HG02610 (cell line): ENCODE measurements at regions not wholly inside any gene's neighbourhood (a gene's known extent, or its start where the extent isn't known, plus 50 kb on each side); places are given as distances from the start of the nearest gene placed in this dataset.

ENCODE experiments used
- ATAC-seq: cut with Tn5 transposase; IDR thresholded peaks from one replicate; pipeline ENCODE4 v1.9.1; 2021; ENCODE audit warnings: mild to moderate bottlenecking, moderate library complexity; ENCODE audit not compliant: unreplicated experiment

DNA sequence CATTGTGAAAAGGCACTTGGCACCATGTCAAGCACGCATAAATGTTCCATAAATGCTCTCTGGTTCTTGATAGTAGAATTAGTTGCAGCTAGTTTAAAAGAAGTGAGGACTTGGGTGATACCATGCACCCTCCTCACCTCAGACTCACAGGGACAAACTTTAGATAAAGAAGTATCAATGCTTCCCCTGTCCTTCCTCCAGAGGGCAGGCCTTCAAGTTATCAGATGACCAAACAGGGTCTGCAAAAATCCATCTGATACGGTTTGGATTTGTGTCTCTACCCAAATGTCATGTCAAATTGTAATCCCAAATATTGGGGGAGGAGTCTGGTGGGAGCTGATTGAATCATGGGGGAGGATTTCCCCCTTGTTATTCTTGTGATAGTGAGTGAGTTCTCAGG lies 54.1 kb downstream of the C1QL2 start:
- ATAC-seq = no peak

DNA sequence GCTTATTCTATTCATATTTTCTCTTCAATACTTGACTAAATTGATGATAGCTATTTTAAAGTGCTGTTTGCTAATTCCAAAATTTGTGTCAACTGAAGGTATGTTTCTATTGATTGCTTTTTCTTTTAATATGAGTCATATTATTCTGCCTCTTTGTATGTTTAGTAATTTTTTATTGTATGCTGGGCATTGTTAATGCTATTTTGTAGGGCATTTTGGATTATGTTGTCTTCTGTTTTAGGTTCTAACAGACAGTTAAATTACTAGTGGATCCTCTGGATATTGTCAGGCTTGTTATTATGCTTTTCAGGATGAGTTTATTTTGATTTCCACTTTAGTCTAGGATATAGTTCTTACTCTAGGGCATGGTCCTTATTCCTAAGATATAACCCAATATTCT lies 55.6 kb downstream of the C1QL2 start:
- ATAC-seq = no peak

- no peak for ATAC-seq
Measured at GRCh38 chr2:119088416-119088815, 70.1 kb downstream of the C1QL2 start.

GRCh38 chr2:119086327-119086726 lies 72.2 kb downstream of the C1QL2 start:
- no peak for ATAC-seq

- no peak for ATAC-seq
Measured at GRCh38 chr2:119085613-119086012, 72.9 kb downstream of the C1QL2 start.

GRCh38 chr2:119083416-119083815 lies 75.1 kb downstream of the C1QL2 start:
- ATAC-seq = no peak

DNA sequence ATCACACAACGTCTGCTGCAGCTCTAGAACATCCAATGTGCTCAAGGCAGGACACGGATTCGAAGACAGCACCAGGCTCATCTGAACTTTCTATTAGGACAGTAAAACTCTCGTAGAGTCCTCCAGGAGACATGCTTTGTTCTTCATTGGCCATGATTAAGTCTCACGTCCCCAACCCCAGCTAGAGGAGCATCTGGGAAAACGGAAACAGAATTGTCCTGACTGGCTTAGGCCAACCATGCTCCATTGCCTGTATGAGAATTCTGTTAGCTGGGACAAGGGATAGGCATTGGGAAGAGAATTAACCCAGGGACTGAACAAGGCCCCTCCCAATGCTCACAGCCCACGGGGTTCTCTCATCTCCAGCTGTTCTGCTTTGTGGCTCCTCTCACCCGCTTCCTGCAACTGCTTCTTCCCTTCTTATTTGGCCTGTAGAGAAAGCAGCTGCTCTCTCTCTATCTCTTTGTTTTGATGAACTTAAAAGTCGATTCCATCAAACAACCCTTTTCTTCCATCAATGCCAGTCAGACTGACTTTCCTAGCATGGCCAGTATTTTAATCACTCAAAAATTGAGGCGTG lies 75.6 kb downstream of the C1QL2 start:
- no peak for ATAC-seq

DNA sequence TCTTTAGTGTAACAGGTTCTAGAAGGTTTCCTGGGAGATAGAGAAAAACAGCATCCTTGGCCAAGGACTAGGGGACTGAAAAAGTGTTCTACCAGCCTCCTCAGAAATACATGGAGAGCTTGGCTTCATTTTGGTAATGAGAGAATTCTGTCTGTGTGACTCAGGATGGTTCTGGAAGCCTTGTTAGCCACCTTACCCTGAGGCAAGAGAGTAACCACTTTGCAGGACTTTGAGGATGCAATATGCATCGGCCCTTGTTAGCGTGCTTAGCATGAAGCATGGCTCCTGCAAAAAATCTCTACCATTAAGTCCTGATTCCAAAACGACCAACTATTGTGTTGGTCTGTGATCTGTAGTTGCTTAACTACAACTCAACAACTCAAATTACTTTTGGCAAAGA lies 79.8 kb downstream of the C1QL2 start:
- no peak for ATAC-seq

- no peak for ATAC-seq
Measured at GRCh38 chr2:119076713-119077112, 81.8 kb downstream of the C1QL2 start.

- ATAC-seq = no peak
Measured at GRCh38 chr2:119073213-119073612, 85.3 kb downstream of the C1QL2 start.

DNA sequence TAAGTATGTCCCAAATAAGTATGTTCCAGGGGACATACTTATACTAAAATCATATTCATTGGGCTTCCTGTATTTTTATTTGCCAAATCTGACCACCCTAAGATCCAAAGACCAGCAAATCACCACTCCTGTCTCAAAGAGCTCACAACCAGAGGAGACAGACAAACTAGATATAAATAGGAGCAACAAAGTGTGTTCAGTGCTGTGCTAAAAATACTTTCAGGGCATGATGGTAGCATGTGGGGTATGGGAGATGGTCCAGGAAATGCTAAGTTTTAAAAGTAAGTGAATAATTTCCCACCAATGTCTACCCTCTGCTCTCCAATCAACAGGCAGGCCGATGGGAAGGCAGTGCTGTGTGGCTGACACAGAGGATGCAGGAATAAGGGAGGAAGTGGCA lies 87.1 kb downstream of the C1QL2 start:
- ATAC-seq = no peak

- ATAC-seq = no peak
Measured at GRCh38 chr2:119069781-119070180, 88.8 kb downstream of the C1QL2 start.

DNA sequence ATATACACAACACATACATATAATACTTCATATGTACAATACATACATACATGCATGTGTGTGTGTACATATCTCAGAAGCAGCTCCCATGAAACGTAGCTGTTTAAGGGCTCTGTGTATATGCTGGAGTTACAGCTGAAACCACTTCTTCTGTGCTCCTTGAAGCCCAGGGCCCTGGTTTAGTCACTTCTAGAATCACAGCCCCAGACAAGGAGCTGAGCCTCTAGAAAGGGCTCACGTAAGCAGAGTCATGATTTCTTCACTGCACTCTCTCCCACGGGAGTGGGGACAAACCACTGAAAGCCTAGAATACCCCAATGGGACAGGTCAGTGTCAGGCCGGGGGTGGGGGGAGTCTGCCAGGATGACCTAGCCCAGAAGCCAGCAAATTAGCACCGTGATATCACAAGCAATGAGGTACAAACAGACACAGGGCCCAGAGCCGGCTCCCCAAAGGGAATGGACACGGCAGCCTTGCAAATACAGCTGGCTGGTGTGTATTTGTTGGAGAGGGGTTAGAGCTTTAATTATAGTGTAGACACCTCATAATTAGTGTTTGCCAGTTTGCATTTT lies 90.3 kb downstream of the C1QL2 start:
- peak; percentile 56 for ATAC-seq

DNA sequence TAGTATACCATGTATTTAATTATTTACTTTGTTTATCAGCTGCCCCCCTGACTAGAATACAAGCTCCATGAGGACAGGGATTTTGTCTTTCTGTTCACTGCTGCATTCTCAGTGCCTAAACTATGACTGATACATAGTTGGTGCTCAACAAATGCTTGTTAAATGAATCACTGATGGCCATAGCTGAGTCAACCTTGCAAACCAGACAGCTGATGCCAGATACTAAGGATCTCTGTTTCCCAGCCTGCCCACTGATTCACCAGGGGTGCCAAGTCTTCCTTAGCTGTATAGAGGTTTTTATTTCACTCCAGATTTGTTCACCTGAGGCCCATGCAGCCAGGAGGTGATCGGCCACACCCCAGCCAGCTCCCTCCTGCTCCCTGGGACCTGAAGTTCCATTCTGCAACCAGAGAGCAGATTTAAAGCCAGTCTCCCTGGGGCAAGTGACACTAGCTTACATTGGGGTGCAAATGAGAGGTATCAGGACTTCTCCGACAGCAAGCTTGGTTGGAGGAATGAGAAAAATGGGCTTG lies 92.2 kb downstream of the C1QL2 start:
- no peak for ATAC-seq

GRCh38 chr2:119065146-119065545 lies 93.4 kb downstream of the C1QL2 start:
- no peak for ATAC-seq

GRCh38 chr2:119064567-119064966 lies 94.0 kb downstream of the C1QL2 start:
- no peak for ATAC-seq

DNA sequence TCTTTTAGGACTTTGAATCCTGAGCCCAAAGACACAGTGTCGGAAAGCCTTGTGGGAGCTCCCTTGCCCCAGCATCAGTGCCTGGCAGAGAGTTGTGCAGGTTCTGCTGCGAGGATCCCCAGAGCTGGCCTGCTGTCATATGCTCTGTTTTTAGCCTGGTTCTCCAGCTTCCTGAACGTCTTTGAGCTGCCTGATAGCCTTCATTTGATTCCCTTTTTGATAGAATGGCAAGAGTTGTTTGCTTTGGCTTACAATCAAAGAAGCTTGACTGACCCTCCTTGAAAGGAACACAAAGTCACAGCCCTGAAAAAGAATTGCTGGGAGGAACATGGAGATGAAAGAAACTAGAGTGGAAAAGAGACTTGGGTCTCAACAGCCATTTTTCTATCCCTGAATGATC lies 95.4 kb downstream of the C1QL2 start:
- ATAC-seq = no peak

DNA sequence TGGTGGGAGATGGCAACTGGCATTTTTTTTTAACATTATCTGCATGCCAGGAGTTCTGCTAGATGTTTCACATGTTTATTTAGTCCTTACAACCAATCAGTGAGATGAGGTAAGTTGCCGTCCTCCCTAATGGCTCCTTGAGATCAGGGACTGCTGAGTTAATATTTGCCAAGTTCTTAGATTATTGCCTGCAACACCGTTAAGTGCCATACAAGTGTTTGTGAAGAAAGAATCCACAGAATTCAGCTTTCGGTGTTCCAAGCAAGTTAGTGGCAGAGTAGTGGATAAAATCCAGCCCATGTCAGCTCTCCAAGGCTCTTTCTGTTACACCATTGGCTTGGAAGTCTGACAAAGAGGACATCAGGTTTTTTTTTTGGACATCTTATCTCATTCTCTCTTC lies 95.9 kb downstream of the C1QL2 start:
- ATAC-seq = no peak

DNA sequence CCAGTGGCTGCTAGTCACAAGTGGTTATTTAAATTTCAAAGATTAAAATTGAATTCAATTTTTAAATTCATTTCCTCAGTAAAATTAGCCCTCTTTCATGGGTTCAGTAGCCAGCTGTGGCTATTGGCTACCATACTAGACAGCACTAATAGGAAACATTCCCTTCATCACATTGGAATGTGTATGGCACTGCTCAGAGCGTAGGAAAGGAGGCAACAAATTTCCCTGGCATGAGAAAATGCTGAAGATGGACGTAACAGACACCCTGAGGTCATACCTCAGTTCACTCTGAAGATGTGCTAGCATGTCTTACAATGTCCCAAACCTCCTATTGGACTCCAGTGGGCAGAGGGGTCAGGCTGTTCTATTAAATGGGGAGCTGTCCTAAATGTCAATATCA lies 96.4 kb downstream of the C1QL2 start:
- ATAC-seq = no peak

DNA sequence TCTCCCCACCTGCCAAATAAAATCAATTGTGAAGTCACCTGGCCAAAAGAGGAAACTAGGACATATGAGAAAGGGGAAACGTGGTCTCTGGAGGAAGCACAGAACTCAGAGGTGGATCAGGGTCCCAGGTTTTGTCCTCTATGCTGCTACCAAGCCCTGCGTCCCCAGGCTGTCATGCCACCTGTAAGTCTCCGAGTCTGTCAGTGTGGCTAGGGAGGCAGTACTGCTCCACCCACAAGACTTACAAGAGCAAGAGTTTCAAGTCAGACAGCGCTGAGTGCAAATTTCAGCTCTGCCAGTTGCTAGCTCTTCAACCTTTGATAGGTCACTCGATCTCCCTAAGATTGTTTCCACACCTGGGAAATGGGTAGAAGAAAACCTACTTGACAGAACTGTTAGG lies 98.6 kb downstream of the C1QL2 start:
- ATAC-seq = no peak

DNA sequence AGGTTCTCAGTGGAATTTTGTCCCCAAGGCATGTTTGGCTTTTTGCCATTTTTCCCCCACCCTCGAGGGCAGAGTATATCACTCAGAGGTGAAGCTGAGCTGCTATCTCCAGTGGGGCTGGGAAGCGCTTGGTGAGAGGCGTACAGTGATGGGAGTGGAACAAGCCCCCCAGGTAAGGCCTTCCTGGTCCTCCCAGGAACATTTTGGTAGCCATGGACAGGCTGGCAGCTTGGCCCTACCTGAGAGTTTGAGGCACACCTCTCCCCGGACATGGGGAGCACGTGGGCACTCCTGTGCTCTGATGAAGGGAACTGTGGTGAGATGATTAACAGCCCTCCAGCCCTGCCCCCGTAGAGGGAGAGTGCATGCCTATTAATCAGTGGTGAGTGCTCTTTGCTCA lies 99.3 kb downstream of the C1QL2 start:
- no peak for ATAC-seq

- no peak for ATAC-seq
Measured at GRCh38 chr2:119053700-119054436, 104.7 kb downstream of the C1QL2 start.
